HL-60 (cell line): ENCODE measurements at regions not wholly inside any gene's neighbourhood (a gene's known extent, or its start where the extent isn't known, plus 50 kb on each side); places are given as distances from the start of the nearest gene placed in this dataset.

Experiments used
- CTCF ChIP-seq: IDR thresholded peaks from one replicate; pipeline ENCODE4 v1.5.1; 2011; ENCODE audit warnings: low read length, control low read depth, inconsistent platforms; ENCODE audit not compliant: insufficient read depth
- GABPA ChIP-seq: IDR thresholded peaks from 2 replicates; pipeline ENCODE4 v1.6.1; 2012; ENCODE audit warnings: low read depth
- POLR2AphosphoS5 ChIP-seq: IDR thresholded peaks from 2 replicates; pipeline ENCODE4 v1.6.1; 2012; ENCODE audit warnings: low read depth

- TF ChIP-seq CTCF, result no peak
- TF ChIP-seq POLR2AphosphoS5, result 0 out of 2 replicates have a peak, but pooled peaks have one; percentile 29
- TF ChIP-seq GABPA, result no peak
Observed at GRCh38 chr16:85557083-85557970, 55.8 kb upstream of the GSE1 start.
